T47D (cell line): ENCODE measurements at regions not wholly inside any gene's neighbourhood (a gene's known extent, or its start where the extent isn't known, plus 50 kb on each side); places are given as distances from the start of the nearest gene placed in this dataset.

ENCODE experiments used
- DNase-seq, 2 experiments: peaks; one replicate each; pipeline versions ENCODE4 v3.0.0 to v3.0.0-alpha.2; 2011 to 2012; ENCODE audit warnings: low read depth in 1 of 2, low spot score in 1 of 2
- JUND ChIP-seq: IDR thresholded peaks from 2 replicates; pipeline ENCODE4 v1.6.1; 2012; ENCODE audit warnings: low read depth
- in situ Hi-C: cut with HindIII; loops from 2 replicates; pipeline ENCODE4 v1.10.0; 2016; ENCODE audit warnings: low sequenced_read_pairs, low pct_unique_long_range_greater_than_20kb

DNA sequence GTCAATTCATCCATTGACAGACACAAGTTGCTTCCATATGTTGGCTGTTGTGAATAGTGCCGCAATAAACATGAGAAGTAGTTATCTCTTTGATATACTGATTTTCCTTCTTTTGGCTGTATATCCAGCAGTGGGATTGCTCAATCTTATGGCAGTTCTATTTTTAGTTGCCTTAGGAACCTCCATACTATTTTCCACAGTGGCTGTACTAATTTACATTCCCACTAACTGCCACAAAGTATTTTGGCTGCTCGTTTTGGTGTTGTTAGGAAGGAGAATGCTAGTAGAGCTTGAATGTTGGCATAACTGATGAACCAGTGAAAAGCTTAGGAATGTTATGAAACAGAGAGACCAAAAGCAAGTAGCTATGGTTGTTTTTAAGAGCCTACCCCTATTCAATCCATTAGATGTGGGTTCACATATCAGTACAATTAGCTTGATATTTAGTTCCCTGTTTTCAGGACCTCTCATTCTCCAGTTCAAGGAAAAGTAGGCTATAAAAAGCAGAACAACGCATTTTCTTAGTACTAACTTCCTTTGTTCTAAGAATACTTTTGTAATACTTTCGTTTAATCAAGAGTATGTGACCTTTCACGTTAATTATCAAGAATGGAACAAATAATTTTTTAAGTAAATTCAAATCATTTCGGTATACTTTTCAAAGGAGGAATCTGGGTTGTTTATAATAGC is 100.3 kb downstream of the FAS start:
- no peak for DNase-seq
- in situ Hi-C loops = no loop called here
- no peak for TF ChIP-seq JUND

- no peak for DNase-seq
- in situ Hi-C loops = no loop called here
- no peak for TF ChIP-seq JUND
Observed at GRCh38 chr10:89086801-89087521, 96.4 kb downstream of the FAS start.

GRCh38 chr10:89085153-89085552 is 94.6 kb downstream of the FAS start:
- no peak for TF ChIP-seq JUND
- in situ Hi-C loops = no loop called here
- DNase-seq = no peak

DNA sequence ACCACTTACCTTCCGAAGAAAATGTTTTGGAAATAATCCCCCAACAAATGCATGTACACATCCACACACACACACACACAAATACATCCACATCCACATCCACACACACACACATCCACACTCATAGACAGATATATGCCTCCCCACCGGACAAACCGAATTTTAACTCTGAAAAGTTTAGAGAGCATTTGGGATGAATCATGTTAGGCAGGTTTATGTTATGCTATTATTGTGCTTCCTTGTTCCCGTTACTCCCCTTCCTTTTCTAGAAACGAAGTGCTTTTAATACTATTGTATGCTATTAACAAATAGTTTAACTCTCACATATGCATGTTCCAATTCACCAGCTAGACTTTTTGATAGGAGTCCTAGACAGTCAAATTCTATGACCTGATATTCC is 91.5 kb downstream of the FAS start:
- in situ Hi-C loops = no loop called here
- TF ChIP-seq JUND = no peak
- DNase-seq = no peak

GRCh38 chr10:89080660-89081059 is 90.1 kb downstream of the FAS start:
- in situ Hi-C loops = no loop called here
- no peak for DNase-seq
- TF ChIP-seq JUND = no peak

- TF ChIP-seq JUND = no peak
- in situ Hi-C loops = no loop called here
- DNase-seq = no peak
Observed at GRCh38 chr10:89079961-89080360, 89.4 kb downstream of the FAS start.

- in situ Hi-C loops = no loop called here
- no peak for TF ChIP-seq JUND
- no peak for DNase-seq
Observed at GRCh38 chr10:89078724-89079672, 88.4 kb downstream of the FAS start.

DNA sequence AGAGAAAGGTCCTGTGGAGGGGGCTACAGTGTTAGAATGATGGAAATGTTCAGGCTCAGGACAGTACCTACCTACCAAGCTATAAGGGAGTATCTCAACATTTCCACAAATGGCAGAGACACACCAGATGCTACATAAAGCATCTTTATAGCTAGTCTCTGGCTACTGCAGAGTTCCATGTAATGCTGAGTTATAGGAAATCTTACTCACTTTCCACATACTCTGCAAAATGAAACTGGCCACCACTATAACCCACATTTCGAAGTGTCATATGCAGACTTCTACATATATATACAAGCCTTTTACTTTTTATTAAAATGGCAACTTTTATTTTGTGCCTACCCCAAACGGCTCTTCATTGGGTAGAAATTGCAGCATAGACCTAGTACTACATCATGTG is 85.5 kb downstream of the FAS start:
- in situ Hi-C loops = no loop called here
- no peak for TF ChIP-seq JUND
- DNase-seq = no peak

DNA sequence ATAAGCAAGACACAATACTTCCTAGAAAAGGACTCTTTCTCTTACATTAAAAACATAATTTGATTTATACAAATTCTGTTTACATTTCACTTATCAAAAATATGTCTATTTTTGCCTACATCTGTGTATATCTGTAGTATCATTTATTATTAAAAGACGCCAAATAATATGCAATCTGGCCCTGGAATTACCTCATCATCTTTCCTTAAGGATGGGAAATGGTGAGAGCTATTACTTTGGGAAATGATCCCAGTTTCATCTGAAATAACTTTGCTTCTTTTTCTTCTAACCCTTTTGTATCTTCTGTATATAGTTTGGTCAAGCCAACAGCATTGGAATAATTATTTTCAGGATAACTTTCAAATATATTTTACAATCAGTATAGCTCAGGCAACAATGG is 85.0 kb downstream of the FAS start:
- DNase-seq = no peak
- no peak for TF ChIP-seq JUND
- in situ Hi-C loops = no loop called here

- in situ Hi-C loops = no loop called here
- DNase-seq = no peak
- TF ChIP-seq JUND = no peak
Observed at GRCh38 chr10:89074120-89074519, 83.5 kb downstream of the FAS start.

GRCh38 chr10:89073719-89074118 is 83.1 kb downstream of the FAS start:
- in situ Hi-C loops = no loop called here

GRCh38 chr10:89069589-89069988 is 79.0 kb downstream of the FAS start:
- no peak for DNase-seq
- in situ Hi-C loops = no loop called here
- no peak for TF ChIP-seq JUND

More at GRCh38 chr10:89073719-89074118, 83.1 kb downstream of the FAS start:
- TF ChIP-seq JUND = no peak
- no peak for DNase-seq
